PFSK-1 (cell line): ENCODE measurements at regions not wholly inside any gene's neighbourhood (a gene's known extent, or its start where the extent isn't known, plus 50 kb on each side); places are given as distances from the start of the nearest gene placed in this dataset.

Experiments
- FOXP2 ChIP-seq: optimal IDR thresholded peaks from 2 replicates; pipeline ENCODE3; 2011; ENCODE audit warnings: borderline replicate concordance, control low read depth, inconsistent platforms; ENCODE audit not compliant: insufficient read depth; ENCODE audit errors: extremely low read length, extremely low read depth
- POLR2AphosphoS5 ChIP-seq: IDR thresholded peaks from 2 replicates; pipeline ENCODE4 v1.6.1; 2012; ENCODE audit warnings: low read depth, mild to moderate bottlenecking, control low read depth, low read length, moderate library complexity
- SIN3A ChIP-seq: IDR thresholded peaks from 2 replicates; pipeline ENCODE4 v1.6.1; 2012; ENCODE audit warnings: mild to moderate bottlenecking, low read length, moderate library complexity, borderline replicate concordance; ENCODE audit not compliant: insufficient read depth
- TAF1 ChIP-seq: IDR thresholded peaks from 2 replicates; pipeline ENCODE4 v1.6.1; 2012; ENCODE audit warnings: low read length, control low read depth, borderline replicate concordance; ENCODE audit not compliant: insufficient read depth
- TF ChIP-seq, protein P1 (sequence below), 2 experiments: IDR thresholded peaks; 2 replicates each; pipeline versions ENCODE4 v1.6.1 to v1.8.0; 2011 to 2012; ENCODE audit warnings: low read depth in 2 of 2, low read length in 2 of 2, control low read depth in 1 of 2, inconsistent platforms in 1 of 2, mild to moderate bottlenecking in 1 of 2, moderate library complexity in 1 of 2; ENCODE audit not compliant: insufficient read depth in 1 of 2

- TF ChIP-seq, protein P1, sequence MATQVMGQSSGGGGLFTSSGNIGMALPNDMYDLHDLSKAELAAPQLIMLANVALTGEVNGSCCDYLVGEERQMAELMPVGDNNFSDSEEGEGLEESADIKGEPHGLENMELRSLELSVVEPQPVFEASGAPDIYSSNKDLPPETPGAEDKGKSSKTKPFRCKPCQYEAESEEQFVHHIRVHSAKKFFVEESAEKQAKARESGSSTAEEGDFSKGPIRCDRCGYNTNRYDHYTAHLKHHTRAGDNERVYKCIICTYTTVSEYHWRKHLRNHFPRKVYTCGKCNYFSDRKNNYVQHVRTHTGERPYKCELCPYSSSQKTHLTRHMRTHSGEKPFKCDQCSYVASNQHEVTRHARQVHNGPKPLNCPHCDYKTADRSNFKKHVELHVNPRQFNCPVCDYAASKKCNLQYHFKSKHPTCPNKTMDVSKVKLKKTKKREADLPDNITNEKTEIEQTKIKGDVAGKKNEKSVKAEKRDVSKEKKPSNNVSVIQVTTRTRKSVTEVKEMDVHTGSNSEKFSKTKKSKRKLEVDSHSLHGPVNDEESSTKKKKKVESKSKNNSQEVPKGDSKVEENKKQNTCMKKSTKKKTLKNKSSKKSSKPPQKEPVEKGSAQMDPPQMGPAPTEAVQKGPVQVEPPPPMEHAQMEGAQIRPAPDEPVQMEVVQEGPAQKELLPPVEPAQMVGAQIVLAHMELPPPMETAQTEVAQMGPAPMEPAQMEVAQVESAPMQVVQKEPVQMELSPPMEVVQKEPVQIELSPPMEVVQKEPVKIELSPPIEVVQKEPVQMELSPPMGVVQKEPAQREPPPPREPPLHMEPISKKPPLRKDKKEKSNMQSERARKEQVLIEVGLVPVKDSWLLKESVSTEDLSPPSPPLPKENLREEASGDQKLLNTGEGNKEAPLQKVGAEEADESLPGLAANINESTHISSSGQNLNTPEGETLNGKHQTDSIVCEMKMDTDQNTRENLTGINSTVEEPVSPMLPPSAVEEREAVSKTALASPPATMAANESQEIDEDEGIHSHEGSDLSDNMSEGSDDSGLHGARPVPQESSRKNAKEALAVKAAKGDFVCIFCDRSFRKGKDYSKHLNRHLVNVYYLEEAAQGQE (IDR thresholded peaks at IDR 0.05; ENCODE audit: insufficient read depth in 1 of 2, low read depth in 2 of 2, low read length in 2 of 2) = no peak
- TF ChIP-seq SIN3A = no peak
- no peak for TF ChIP-seq POLR2AphosphoS5
- no peak for TF ChIP-seq TAF1
- TF ChIP-seq FOXP2 = no peak
These were observed 590.2 kb upstream of the MEF2C start for GRCh38 chr5:89473196-89473595.
